ENCODE measurements at regions not wholly inside any gene's neighbourhood (a gene's known extent, or its start where the extent isn't known, plus 50 kb on each side); places are given as distances from the start of the nearest gene placed in this dataset.
"Not testable (repeated sequence)": the region's sequence is repeated elsewhere in the genome, so short reads cannot be mapped to it uniquely, and the experiment has no call there.

- DNase-seq: no peak
Measured at GRCh38 chr7:109498131-109498530, 928.5 kb downstream of the DNAJB9 start.

- DNase-seq: no peak
Measured at GRCh38 chr7:109503421-109503820, 933.7 kb downstream of the DNAJB9 start.

- DNase-seq: no peak
Measured at GRCh38 chr7:109522585-109522984, 952.9 kb downstream of the DNAJB9 start.

GRCh38 chr7:109527833-109528232 lies 958.2 kb downstream of the DNAJB9 start:
- DNase-seq: no peak

- DNase-seq: no peak
Measured at GRCh38 chr7:109529712-109530111, 960.0 kb downstream of the DNAJB9 start.

- no peak for DNase-seq
Measured at GRCh38 chr7:109532262-109532992, 962.8 kb downstream of the DNAJB9 start.

- DNase-seq: no peak
Measured at GRCh38 chr7:109545686-109546085, 976.0 kb downstream of the DNAJB9 start.

GRCh38 chr7:109549471-109550193 lies 980.0 kb downstream of the DNAJB9 start:
- DNase-seq: no peak

GRCh38 chr7:109552017-109552416 lies 982.3 kb downstream of the DNAJB9 start:
- no peak for DNase-seq

- DNase-seq: no peak
Measured at GRCh38 chr7:109577265-109577664, 1007.6 kb downstream of the DNAJB9 start.

- DNase-seq: no peak
Measured at GRCh38 chr7:109579901-109580300, 1010.2 kb downstream of the DNAJB9 start.

GRCh38 chr7:109582211-109582610 lies 1012.5 kb downstream of the DNAJB9 start:
- no peak for DNase-seq

GRCh38 chr7:109596948-109597347 lies 1027.3 kb downstream of the DNAJB9 start:
- DNase-seq: not testable (repeated sequence)

GRCh38 chr7:109611656-109612055 lies 1042.0 kb downstream of the DNAJB9 start:
- no peak for DNase-seq

- no peak for DNase-seq
Measured at GRCh38 chr7:109616551-109617069, 1046.9 kb downstream of the DNAJB9 start.

- no peak for DNase-seq
Measured at GRCh38 chr7:109622320-109622719, 1052.6 kb downstream of the DNAJB9 start.

GRCh38 chr7:109632890-109633289 lies 1063.2 kb downstream of the DNAJB9 start:
- DNase-seq: not testable (repeated sequence)

GRCh38 chr7:109635374-109635773 lies 1065.7 kb downstream of the DNAJB9 start:
- no peak for DNase-seq

GRCh38 chr7:109637428-109637990 lies 1067.8 kb downstream of the DNAJB9 start:
- DNase-seq: no peak

- DNase-seq: no peak
Measured at GRCh38 chr7:109638321-109638720, 1068.6 kb downstream of the DNAJB9 start.

GRCh38 chr7:109639561-109639960 lies 1069.9 kb downstream of the DNAJB9 start:
- no peak for DNase-seq

- DNase-seq: no peak
Measured at GRCh38 chr7:109641445-109641844, 1071.8 kb downstream of the DNAJB9 start.

- DNase-seq: no peak
Measured at GRCh38 chr7:109646124-109646523, 1076.5 kb downstream of the DNAJB9 start.

- not testable (repeated sequence) for DNase-seq
Measured at GRCh38 chr7:109646594-109646993, 1076.9 kb downstream of the DNAJB9 start.

Data from stimulated activated CD4-positive, alpha-beta T cell treated with anti-CD3 and anti-CD28 coated beads, Interleukin-4, amount 100 ng/mL, for 1 hour (primary cell).